SK-N-SH (cell line): ENCODE measurements at regions not wholly inside any gene's neighbourhood (a gene's known extent, or its start where the extent isn't known, plus 50 kb on each side); places are given as distances from the start of the nearest gene placed in this dataset.

Experiments used
- EP300 ChIP-seq, 2 experiments: IDR thresholded peaks; 2 replicates each; pipeline versions ENCODE4 v1.4.0 to v1.6.1; 2012; ENCODE audit warnings: borderline replicate concordance in 1 of 2, low read depth in 1 of 2, low read length in 1 of 2
- FOXM1 ChIP-seq: IDR thresholded peaks from 2 replicates; pipeline ENCODE4 v1.4.0; 2012; ENCODE audit warnings: low read depth, mild to moderate bottlenecking
- NRF1 ChIP-seq: IDR thresholded peaks from 2 replicates; pipeline ENCODE4 v1.6.1; 2012; ENCODE audit warnings: low read depth, mild to moderate bottlenecking, low read length
- POLR2AphosphoS5 ChIP-seq: IDR thresholded peaks from 2 replicates; pipeline ENCODE4 v1.6.1; 2012; ENCODE audit warnings: low read depth, low read length
- RXRA ChIP-seq: IDR thresholded peaks from 2 replicates; pipeline ENCODE4 v1.4.0; 2012; ENCODE audit warnings: low read depth, mild to moderate bottlenecking, borderline replicate concordance
- SIN3A ChIP-seq: IDR thresholded peaks from 2 replicates; pipeline ENCODE4 v1.6.1; 2012; ENCODE audit warnings: low read depth, mild to moderate bottlenecking, low read length, moderate library complexity, borderline replicate concordance
- TAF1 ChIP-seq: IDR thresholded peaks from 2 replicates; pipeline ENCODE4 v1.6.1; 2012; ENCODE audit warnings: low read depth, mild to moderate bottlenecking, low read length, moderate library complexity, borderline replicate concordance
- YY1 ChIP-seq: IDR thresholded peaks from 2 replicates; pipeline ENCODE4 v1.4.0; 2012; ENCODE audit warnings: low read depth, mild to moderate bottlenecking
- TF ChIP-seq, protein P1 (sequence below): fragments of 200-600 bp; sonication (generic); IDR thresholded peaks from 2 replicates; pipeline ENCODE4 v1.6.1; 2017; ENCODE audit warnings: antibody characterized with exemption, mild to moderate bottlenecking, moderate library complexity
- TF ChIP-seq, protein P2 (sequence below): IDR thresholded peaks from 2 replicates; pipeline ENCODE4 v1.4.0; 2012; ENCODE audit warnings: low read depth, borderline replicate concordance

DNA sequence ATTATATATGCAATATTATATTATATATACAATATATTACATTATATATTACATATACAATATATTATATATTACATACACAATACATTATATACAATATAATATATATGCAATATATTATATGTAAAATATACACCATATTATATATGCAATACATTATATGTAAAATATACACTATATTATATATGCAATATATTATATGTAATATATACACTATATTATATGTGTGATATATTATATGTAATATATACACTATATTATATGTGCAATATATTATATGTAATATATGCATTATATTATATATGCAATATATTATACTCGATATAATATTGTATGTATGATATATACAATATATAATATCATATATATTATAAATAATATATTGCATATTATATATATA lies 457.4 kb downstream of the SMARCA1 start:
- TF ChIP-seq, protein P1, sequence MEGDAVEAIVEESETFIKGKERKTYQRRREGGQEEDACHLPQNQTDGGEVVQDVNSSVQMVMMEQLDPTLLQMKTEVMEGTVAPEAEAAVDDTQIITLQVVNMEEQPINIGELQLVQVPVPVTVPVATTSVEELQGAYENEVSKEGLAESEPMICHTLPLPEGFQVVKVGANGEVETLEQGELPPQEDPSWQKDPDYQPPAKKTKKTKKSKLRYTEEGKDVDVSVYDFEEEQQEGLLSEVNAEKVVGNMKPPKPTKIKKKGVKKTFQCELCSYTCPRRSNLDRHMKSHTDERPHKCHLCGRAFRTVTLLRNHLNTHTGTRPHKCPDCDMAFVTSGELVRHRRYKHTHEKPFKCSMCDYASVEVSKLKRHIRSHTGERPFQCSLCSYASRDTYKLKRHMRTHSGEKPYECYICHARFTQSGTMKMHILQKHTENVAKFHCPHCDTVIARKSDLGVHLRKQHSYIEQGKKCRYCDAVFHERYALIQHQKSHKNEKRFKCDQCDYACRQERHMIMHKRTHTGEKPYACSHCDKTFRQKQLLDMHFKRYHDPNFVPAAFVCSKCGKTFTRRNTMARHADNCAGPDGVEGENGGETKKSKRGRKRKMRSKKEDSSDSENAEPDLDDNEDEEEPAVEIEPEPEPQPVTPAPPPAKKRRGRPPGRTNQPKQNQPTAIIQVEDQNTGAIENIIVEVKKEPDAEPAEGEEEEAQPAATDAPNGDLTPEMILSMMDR = no peak
- TF ChIP-seq POLR2AphosphoS5 (no peak), RXRA (no peak), FOXM1 (no peak), NRF1 (no peak), YY1 (no peak), TAF1 (no peak), SIN3A (no peak), EP300 (IDR thresholded peaks at IDR 0.05; ENCODE audit: borderline replicate concordance in 1 of 2, low read depth in 1 of 2, low read length in 1 of 2) (no peak)
- TF ChIP-seq, protein P2, sequence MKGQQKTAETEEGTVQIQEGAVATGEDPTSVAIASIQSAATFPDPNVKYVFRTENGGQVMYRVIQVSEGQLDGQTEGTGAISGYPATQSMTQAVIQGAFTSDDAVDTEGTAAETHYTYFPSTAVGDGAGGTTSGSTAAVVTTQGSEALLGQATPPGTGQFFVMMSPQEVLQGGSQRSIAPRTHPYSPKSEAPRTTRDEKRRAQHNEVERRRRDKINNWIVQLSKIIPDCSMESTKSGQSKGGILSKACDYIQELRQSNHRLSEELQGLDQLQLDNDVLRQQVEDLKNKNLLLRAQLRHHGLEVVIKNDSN = no peak
